GM12865 (cell line): ENCODE measurements at regions not wholly inside any gene's neighbourhood (a gene's known extent, or its start where the extent isn't known, plus 50 kb on each side); places are given as distances from the start of the nearest gene placed in this dataset.

Experiments
- DNase-seq: peaks from one replicate; pipeline ENCODE4 v3.0.0; 2010; ENCODE audit warnings: low read depth
- H3K4me3 ChIP-seq: 2 replicates; pipeline ENCODE4 v1.5.1; 2011; ENCODE audit warnings: mild to moderate bottlenecking, low read depth, low read length, control low read depth
- CTCF ChIP-seq: IDR thresholded peaks from 2 replicates; pipeline ENCODE4 v1.5.1; 2011; ENCODE audit warnings: low read length, control low read depth, low read depth, inconsistent platforms; ENCODE audit not compliant: insufficient read depth; ENCODE audit errors: missing control alignments

- no peak for DNase-seq
- no peak overlapping the region for H3K4me3 ChIP-seq
- no peak for TF ChIP-seq CTCF
These were observed 394.2 kb downstream of the NUAK1 start for GRCh38 chr12:105744371-105745058.

- no peak for DNase-seq
- no peak overlapping the region for H3K4me3 ChIP-seq
- TF ChIP-seq CTCF = no peak
These were observed 392.9 kb downstream of the NUAK1 start for GRCh38 chr12:105745811-105746210.

- DNase-seq = no peak
- TF ChIP-seq CTCF = no peak
- no peak overlapping the region for H3K4me3 ChIP-seq
These were observed 389.8 kb downstream of the NUAK1 start for GRCh38 chr12:105748806-105749600.

GRCh38 chr12:105750096-105750495 lies 388.7 kb downstream of the NUAK1 start:
- DNase-seq = no peak
- no peak for TF ChIP-seq CTCF
- no peak overlapping the region for H3K4me3 ChIP-seq

GRCh38 chr12:105754313-105754712 lies 384.4 kb downstream of the NUAK1 start:
- no peak for TF ChIP-seq CTCF
- DNase-seq = no peak
- no peak overlapping the region for H3K4me3 ChIP-seq

- H3K4me3 ChIP-seq = no peak overlapping the region
- no peak for DNase-seq
- TF ChIP-seq CTCF = no peak
These were observed 381.8 kb downstream of the NUAK1 start for GRCh38 chr12:105756961-105757360.

- no peak overlapping the region for H3K4me3 ChIP-seq
- TF ChIP-seq CTCF = no peak
- no peak for DNase-seq
These were observed 379.6 kb downstream of the NUAK1 start for GRCh38 chr12:105759149-105759548.
